HT-29 (cell line): ENCODE measurements at regions not wholly inside any gene's neighbourhood (a gene's known extent, or its start where the extent isn't known, plus 50 kb on each side); places are given as distances from the start of the nearest gene placed in this dataset.
"Not testable (repeated sequence)": the region's sequence is repeated elsewhere in the genome, so short reads cannot be mapped to it uniquely, and the experiment has no call there.

Experiments used
- DNase-seq: peaks from one replicate; pipeline ENCODE4 v3.0.0-alpha.2; 2015; ENCODE audit warnings: low spot score

GRCh38 chr6:69487688-69488087 is 309.1 kb downstream of the LMBRD1 start:
- DNase-seq, result peak; percentile 28

- DNase-seq, result no peak
These were observed 329.7 kb downstream of the LMBRD1 start for GRCh38 chr6:69466979-69467570.

GRCh38 chr6:69465866-69466265 is 330.9 kb downstream of the LMBRD1 start:
- DNase-seq, result no peak

GRCh38 chr6:69456086-69456485 is 340.7 kb downstream of the LMBRD1 start:
- no peak for DNase-seq

- DNase-seq, result not testable (repeated sequence)
These were observed 342.2 kb downstream of the LMBRD1 start for GRCh38 chr6:69454619-69455018.

GRCh38 chr6:69450493-69450892 is 346.3 kb downstream of the LMBRD1 start:
- not testable (repeated sequence) for DNase-seq

GRCh38 chr6:69449887-69450286 is 346.9 kb downstream of the LMBRD1 start:
- DNase-seq, result no peak
